WI38 (cell line): ENCODE measurements at regions not wholly inside any gene's neighbourhood (a gene's known extent, or its start where the extent isn't known, plus 50 kb on each side); places are given as distances from the start of the nearest gene placed in this dataset.

Experiments
- H3K4me3 ChIP-seq: 2 replicates; pipeline ENCODE4 v1.5.1; 2011; ENCODE audit warnings: low read depth, mild to moderate bottlenecking, control low read depth, low read length
- TF ChIP-seq, protein P1 (sequence below): IDR thresholded peaks from 2 replicates; pipeline ENCODE4 v1.5.1; 2012; ENCODE audit warnings: low read depth, mild to moderate bottlenecking, control low read depth, low read length

GRCh38 chr11:15911377-15912044, 444.8 kb downstream of the SOX6 start:
- TF ChIP-seq, protein P1, sequence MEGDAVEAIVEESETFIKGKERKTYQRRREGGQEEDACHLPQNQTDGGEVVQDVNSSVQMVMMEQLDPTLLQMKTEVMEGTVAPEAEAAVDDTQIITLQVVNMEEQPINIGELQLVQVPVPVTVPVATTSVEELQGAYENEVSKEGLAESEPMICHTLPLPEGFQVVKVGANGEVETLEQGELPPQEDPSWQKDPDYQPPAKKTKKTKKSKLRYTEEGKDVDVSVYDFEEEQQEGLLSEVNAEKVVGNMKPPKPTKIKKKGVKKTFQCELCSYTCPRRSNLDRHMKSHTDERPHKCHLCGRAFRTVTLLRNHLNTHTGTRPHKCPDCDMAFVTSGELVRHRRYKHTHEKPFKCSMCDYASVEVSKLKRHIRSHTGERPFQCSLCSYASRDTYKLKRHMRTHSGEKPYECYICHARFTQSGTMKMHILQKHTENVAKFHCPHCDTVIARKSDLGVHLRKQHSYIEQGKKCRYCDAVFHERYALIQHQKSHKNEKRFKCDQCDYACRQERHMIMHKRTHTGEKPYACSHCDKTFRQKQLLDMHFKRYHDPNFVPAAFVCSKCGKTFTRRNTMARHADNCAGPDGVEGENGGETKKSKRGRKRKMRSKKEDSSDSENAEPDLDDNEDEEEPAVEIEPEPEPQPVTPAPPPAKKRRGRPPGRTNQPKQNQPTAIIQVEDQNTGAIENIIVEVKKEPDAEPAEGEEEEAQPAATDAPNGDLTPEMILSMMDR = no peak
- no peak overlapping the region for H3K4me3 ChIP-seq

GRCh38 chr11:15912291-15912690, 444.1 kb downstream of the SOX6 start:
- TF ChIP-seq, protein P1 = no peak
- H3K4me3 ChIP-seq = no peak overlapping the region

DNA sequence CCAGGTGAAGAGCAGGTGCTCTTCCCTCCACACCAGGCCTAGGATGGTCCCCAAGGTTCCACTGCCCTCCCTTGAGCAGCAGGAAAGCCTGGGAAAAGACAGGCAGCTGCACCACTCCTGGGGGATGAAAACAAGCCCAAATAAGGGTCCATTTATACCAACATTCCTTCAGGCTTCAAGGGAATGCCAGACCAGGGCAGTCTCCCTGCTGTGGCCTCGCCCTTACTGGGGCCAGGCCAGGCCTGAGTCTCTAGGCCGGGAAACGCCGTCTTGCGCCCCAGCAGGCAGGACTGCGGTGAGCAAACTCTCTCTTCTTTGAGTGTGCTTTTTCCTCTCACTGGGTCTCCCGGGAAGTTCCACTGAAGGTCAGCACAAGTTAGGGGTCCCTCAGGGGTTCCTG, 443.5 kb downstream of the SOX6 start:
- TF ChIP-seq, protein P1 = no peak
- H3K4me3 ChIP-seq = no peak overlapping the region

GRCh38 chr11:15913261-15913660, 443.1 kb downstream of the SOX6 start:
- H3K4me3 ChIP-seq = no peak overlapping the region
- TF ChIP-seq, protein P1 = no peak
